ENCODE measurements at regions not wholly inside any gene's neighbourhood (a gene's known extent, or its start where the extent isn't known, plus 50 kb on each side); places are given as distances from the start of the nearest gene placed in this dataset.

- no peak for DNase-seq (ENCODE audit: low spot score)
- no peaks in the 10 kb centered on the region for H3K9me3 Mint-ChIP-seq
- no peaks in the 10 kb centered on the region for H3K27me3 Mint-ChIP-seq (ENCODE audit: low read depth)
- no peaks in the 10 kb centered on the region for H3K4me1 Mint-ChIP-seq (ENCODE audit: low read depth)
- no peak overlapping the region for H3K27ac Mint-ChIP-seq
- intact Hi-C loops (cut with micrococcal nuclease), result no loop called here
- H3K4me3 Mint-ChIP-seq (ENCODE audit: low read depth), result no peak overlapping the region
- no peaks in the 10 kb centered on the region for H3K36me3 Mint-ChIP-seq (ENCODE audit: low read depth)
These were observed 175.3 kb upstream of the MID1 start for GRCh38 chrX:10795721-10796120.

GRCh38 chrX:10797466-10797865 lies 177.1 kb upstream of the MID1 start:
- H3K9me3 Mint-ChIP-seq, result no peaks in the 10 kb centered on the region
- no peaks in the 10 kb centered on the region for H3K27me3 Mint-ChIP-seq (ENCODE audit: low read depth)
- H3K4me1 Mint-ChIP-seq (ENCODE audit: low read depth), result no peaks in the 10 kb centered on the region
- H3K36me3 Mint-ChIP-seq (ENCODE audit: low read depth), result no peaks in the 10 kb centered on the region
- intact Hi-C loops (cut with micrococcal nuclease), result no loop called here
- DNase-seq (ENCODE audit: low spot score), result no peak
- no peak overlapping the region for H3K27ac Mint-ChIP-seq
- no peak overlapping the region for H3K4me3 Mint-ChIP-seq (ENCODE audit: low read depth)

- Mint-ChIP-seq H3K36me3 (ENCODE audit: low read depth) (no peaks in the 10 kb centered on the region), H3K4me1 (ENCODE audit: low read depth) (no peaks in the 10 kb centered on the region), H3K9me3 (no peaks in the 10 kb centered on the region), H3K27me3 (ENCODE audit: low read depth) (no peaks in the 10 kb centered on the region), H3K27ac (no peak overlapping the region), H3K4me3 (ENCODE audit: low read depth) (no peak overlapping the region)
- DNase-seq (ENCODE audit: low spot score), result no peak
- intact Hi-C loops (cut with micrococcal nuclease), result no loop called here
These were observed 177.7 kb upstream of the MID1 start for GRCh38 chrX:10798041-10798440.

- Mint-ChIP-seq H3K27ac (no peak overlapping the region), H3K4me3 (ENCODE audit: low read depth) (no peak overlapping the region), H3K27me3 (ENCODE audit: low read depth) (no peaks in the 10 kb centered on the region), H3K36me3 (ENCODE audit: low read depth) (no peaks in the 10 kb centered on the region), H3K9me3 (no peaks in the 10 kb centered on the region), H3K4me1 (ENCODE audit: low read depth) (no peaks in the 10 kb centered on the region)
- DNase-seq (ENCODE audit: low spot score), result no peak
- intact Hi-C loops (cut with micrococcal nuclease), result no loop called here
These were observed 180.4 kb upstream of the MID1 start for GRCh38 chrX:10800796-10801195.

- intact Hi-C loops (cut with micrococcal nuclease), result no loop called here
- Mint-ChIP-seq H3K4me1 (ENCODE audit: low read depth) (no peaks in the 10 kb centered on the region), H3K36me3 (ENCODE audit: low read depth) (no peaks in the 10 kb centered on the region), H3K27ac (no peak overlapping the region), H3K9me3 (no peaks in the 10 kb centered on the region), H3K4me3 (ENCODE audit: low read depth) (no peak overlapping the region), H3K27me3 (ENCODE audit: low read depth) (no peaks in the 10 kb centered on the region)
- no peak for DNase-seq (ENCODE audit: low spot score)
These were observed 190.7 kb upstream of the MID1 start for GRCh38 chrX:10811111-10811510.

- Mint-ChIP-seq H3K4me3 (ENCODE audit: low read depth) (no peak overlapping the region), H3K9me3 (no peaks in the 10 kb centered on the region), H3K27ac (no peak overlapping the region), H3K27me3 (ENCODE audit: low read depth) (no peaks in the 10 kb centered on the region), H3K4me1 (ENCODE audit: low read depth) (no peaks in the 10 kb centered on the region), H3K36me3 (ENCODE audit: low read depth) (no peaks in the 10 kb centered on the region)
- intact Hi-C loops (cut with micrococcal nuclease), result no loop called here
- no peak for DNase-seq (ENCODE audit: low spot score)
These were observed 193.4 kb upstream of the MID1 start for GRCh38 chrX:10813761-10814160.

- intact Hi-C loops (cut with micrococcal nuclease), result no loop called here
- H3K27me3 Mint-ChIP-seq (ENCODE audit: low read depth), result no peaks in the 10 kb centered on the region
- no peaks in the 10 kb centered on the region for H3K9me3 Mint-ChIP-seq
- no peak overlapping the region for H3K4me3 Mint-ChIP-seq (ENCODE audit: low read depth)
- H3K4me1 Mint-ChIP-seq (ENCODE audit: low read depth), result no peaks in the 10 kb centered on the region
- no peak overlapping the region for H3K27ac Mint-ChIP-seq
- H3K36me3 Mint-ChIP-seq (ENCODE audit: low read depth), result no peaks in the 10 kb centered on the region
- DNase-seq (ENCODE audit: low spot score), result no peak
These were observed 198.3 kb upstream of the MID1 start for GRCh38 chrX:10818651-10819050.

- Mint-ChIP-seq H3K9me3 (no peaks in the 10 kb centered on the region), H3K36me3 (ENCODE audit: low read depth) (no peaks in the 10 kb centered on the region), H3K27ac (no peak overlapping the region), H3K4me1 (ENCODE audit: low read depth) (no peaks in the 10 kb centered on the region), H3K4me3 (ENCODE audit: low read depth) (no peak overlapping the region), H3K27me3 (ENCODE audit: low read depth) (no peaks in the 10 kb centered on the region)
- intact Hi-C loops (cut with micrococcal nuclease), result no loop called here
- DNase-seq (ENCODE audit: low spot score), result no peak
These were observed 199.6 kb upstream of the MID1 start for GRCh38 chrX:10819973-10820372.

- H3K4me1 Mint-ChIP-seq (ENCODE audit: low read depth), result no peaks in the 10 kb centered on the region
- no peak overlapping the region for H3K27ac Mint-ChIP-seq
- no peaks in the 10 kb centered on the region for H3K9me3 Mint-ChIP-seq
- no peaks in the 10 kb centered on the region for H3K36me3 Mint-ChIP-seq (ENCODE audit: low read depth)
- H3K4me3 Mint-ChIP-seq (ENCODE audit: low read depth), result no peak overlapping the region
- H3K27me3 Mint-ChIP-seq (ENCODE audit: low read depth), result no peaks in the 10 kb centered on the region
- DNase-seq (ENCODE audit: low spot score), result no peak
- intact Hi-C loops (cut with micrococcal nuclease), result no loop called here
These were observed 200.9 kb upstream of the MID1 start for GRCh38 chrX:10821293-10821692.

GRCh38 chrX:10828036-10828435 lies 207.7 kb upstream of the MID1 start:
- no peaks in the 10 kb centered on the region for H3K36me3 Mint-ChIP-seq (ENCODE audit: low read depth)
- no peaks in the 10 kb centered on the region for H3K4me1 Mint-ChIP-seq (ENCODE audit: low read depth)
- H3K27ac Mint-ChIP-seq, result no peak overlapping the region
- no peaks in the 10 kb centered on the region for H3K9me3 Mint-ChIP-seq
- DNase-seq (ENCODE audit: low spot score), result no peak
- intact Hi-C loops (cut with micrococcal nuclease), result no loop called here
- no peak overlapping the region for H3K4me3 Mint-ChIP-seq (ENCODE audit: low read depth)
- no peaks in the 10 kb centered on the region for H3K27me3 Mint-ChIP-seq (ENCODE audit: low read depth)

- no peak for DNase-seq (ENCODE audit: low spot score)
- Mint-ChIP-seq H3K27ac (no peak overlapping the region), H3K36me3 (ENCODE audit: low read depth) (no peaks in the 10 kb centered on the region), H3K27me3 (ENCODE audit: low read depth) (no peaks in the 10 kb centered on the region), H3K4me3 (ENCODE audit: low read depth) (no peak overlapping the region), H3K9me3 (no peaks in the 10 kb centered on the region), H3K4me1 (ENCODE audit: low read depth) (no peaks in the 10 kb centered on the region)
- intact Hi-C loops (cut with micrococcal nuclease), result no loop called here
These were observed 208.3 kb upstream of the MID1 start for GRCh38 chrX:10828640-10829039.

- Mint-ChIP-seq H3K9me3 (no peaks in the 10 kb centered on the region), H3K27ac (no peak overlapping the region), H3K27me3 (ENCODE audit: low read depth) (no peaks in the 10 kb centered on the region), H3K36me3 (ENCODE audit: low read depth) (no peaks in the 10 kb centered on the region), H3K4me1 (ENCODE audit: low read depth) (no peaks in the 10 kb centered on the region), H3K4me3 (ENCODE audit: low read depth) (no peak overlapping the region)
- intact Hi-C loops (cut with micrococcal nuclease), result no loop called here
- no peak for DNase-seq (ENCODE audit: low spot score)
These were observed 211.5 kb upstream of the MID1 start for GRCh38 chrX:10831716-10832502.

GRCh38 chrX:10833299-10834169 lies 213.1 kb upstream of the MID1 start:
- DNase-seq (ENCODE audit: low spot score), result no peak
- intact Hi-C loops (cut with micrococcal nuclease), result no loop called here
- no peaks in the 10 kb centered on the region for H3K4me1 Mint-ChIP-seq (ENCODE audit: low read depth)
- no peak overlapping the region for H3K27ac Mint-ChIP-seq
- no peak overlapping the region for H3K4me3 Mint-ChIP-seq (ENCODE audit: low read depth)
- H3K36me3 Mint-ChIP-seq (ENCODE audit: low read depth), result no peaks in the 10 kb centered on the region
- no peaks in the 10 kb centered on the region for H3K27me3 Mint-ChIP-seq (ENCODE audit: low read depth)
- no peaks in the 10 kb centered on the region for H3K9me3 Mint-ChIP-seq

Measured in activated T-helper 2 cell treated with anti-CD3 and anti-CD28 coated beads, Interferon-gamma antibody, Interleukin-2, Interleukin-4, amounts not matched to agents 10 μg/mL and 5 μg/mL and 100 μg/mL, durations not matched to agents 14 hours and 24 hours and 36 hours (primary cell).